Stomach (tissue), 8 donors: ENCODE measurements at regions not wholly inside any gene's neighbourhood (a gene's known extent, or its start where the extent isn't known, plus 50 kb on each side); places are given as distances from the start of the nearest gene placed in this dataset.
A peak's percentile ranks its signal among the peaks of the same experiment; 100 is the strongest.
"Not testable (repeated sequence)": the region's sequence is repeated elsewhere in the genome, so short reads cannot be mapped to it uniquely, and the experiment has no call there.

Experiments used
- DNase-seq, 2 donors: peaks; one replicate each; pipeline versions ENCODE4 v3.0.0 to v3.0.0-alpha.2; 2013 to 2019
- H3K27ac ChIP-seq, 5 donors: fragments of 200-600 bp in 4 of 5; sonication (generic) in 4 of 5; one replicate each; pipeline ENCODE4 v1.5.1; 2013 to 2019; ENCODE audit warnings: mild to moderate bottlenecking in 1 of 5, moderate library complexity in 1 of 5
- H3K27me3 ChIP-seq, 3 donors: fragments of 200-600 bp; sonication (generic); one replicate each; pipeline ENCODE4 v1.5.1; 2017 to 2019; ENCODE audit warnings: mixed run types in 1 of 3
- H3K36me3 ChIP-seq, 4 donors: fragments of 200-600 bp; sonication (generic); 1 replicate in 3 of 4; 2 replicates in 1 of 4; pipeline ENCODE4 v1.5.1; 2016 to 2019
- H3K4me1 ChIP-seq, 4 donors: fragments of 200-600 bp; sonication (generic); one replicate each; pipeline ENCODE4 v1.5.1; 2016 to 2019
- H3K4me3 ChIP-seq, 4 donors: fragments of 200-600 bp; sonication (generic) in 3 of 4; one replicate each; pipeline ENCODE4 v1.5.1; 2016 to 2019; ENCODE audit warnings: mild to moderate bottlenecking in 1 of 4
- H3K9me3 ChIP-seq, 4 donors: fragments of 200-600 bp; sonication (generic); one replicate each; pipeline ENCODE4 v1.5.1; 2016 to 2019
- EP300 ChIP-seq: sonication (generic); formaldehyde crosslinking; IDR thresholded peaks from one replicate; pipeline ENCODE4 v1.6.1; 2017; ENCODE audit warnings: antibody characterized with exemption
- POLR2A ChIP-seq, 4 donors: fragments of 450-650 bp; IDR thresholded peaks; one replicate each; pipeline ENCODE4 v1.6.1; 2016; ENCODE audit warnings: antibody characterized with exemption in 4 of 4, control low read depth in 2 of 4, mild to moderate bottlenecking in 1 of 4, moderate library complexity in 1 of 4
- POLR2AphosphoS5 ChIP-seq, 3 donors: sonication (generic); formaldehyde crosslinking; IDR thresholded peaks; one replicate each; pipeline ENCODE4 v1.6.1; 2016; ENCODE audit warnings: antibody characterized with exemption in 3 of 3
- WGBS, 5 donors: extraction: QIAGEN DNeasy Blood & Tissue Kit in 3 of 5; methylation state at CpG; one replicate each; pipeline versions ENCODE4 v1.1.5 to v1.1.7; 2013 to 2018; 5-methylcytosine and 5-hydroxymethylcytosine counted together
- intact Hi-C: fragments of 100-400 bp; cut with DNase I; formaldehyde crosslinking; loops from one replicate; pipeline ENCODE4 v1.15.1; 2023; ENCODE audit warnings: low total_unique reads
- TF ChIP-seq, protein P1 (sequence below), 7 experiments: fragments of 450-650 bp in 4 of 7; fragments of 200-600 bp in 3 of 7; sonication (generic) in 3 of 7; IDR thresholded peaks; one replicate each; pipeline ENCODE4 v1.5.1; 2016 to 2019; ENCODE audit warnings: antibody characterized with exemption in 7 of 7, control low read depth in 2 of 7, mild to moderate bottlenecking in 1 of 7
- donor health status: healthy with polysubstance abuse.
- donor health status: Bipolar disorder and iron deficiency.
- donor health status: healthy.

- peak overlapping the region in 1 of 5 donors; percentile 49 for H3K27ac ChIP-seq
- H3K27me3 ChIP-seq = peaks cover 0 to 5% (median 0%) of the 10 kb centered on the region in 3 donors
- no peak for DNase-seq
- peaks cover 14 to 46% (median 23%) of the 10 kb centered on the region in 4 donors for H3K4me1 ChIP-seq
- no peaks in the 10 kb centered on the region for H3K36me3 ChIP-seq
- intact Hi-C loops = loop anchor here (5.0 kb wide), 1 partner anchor 161 kb away; no protein-coding TSS in a partner anchor
- TF ChIP-seq, protein P1, sequence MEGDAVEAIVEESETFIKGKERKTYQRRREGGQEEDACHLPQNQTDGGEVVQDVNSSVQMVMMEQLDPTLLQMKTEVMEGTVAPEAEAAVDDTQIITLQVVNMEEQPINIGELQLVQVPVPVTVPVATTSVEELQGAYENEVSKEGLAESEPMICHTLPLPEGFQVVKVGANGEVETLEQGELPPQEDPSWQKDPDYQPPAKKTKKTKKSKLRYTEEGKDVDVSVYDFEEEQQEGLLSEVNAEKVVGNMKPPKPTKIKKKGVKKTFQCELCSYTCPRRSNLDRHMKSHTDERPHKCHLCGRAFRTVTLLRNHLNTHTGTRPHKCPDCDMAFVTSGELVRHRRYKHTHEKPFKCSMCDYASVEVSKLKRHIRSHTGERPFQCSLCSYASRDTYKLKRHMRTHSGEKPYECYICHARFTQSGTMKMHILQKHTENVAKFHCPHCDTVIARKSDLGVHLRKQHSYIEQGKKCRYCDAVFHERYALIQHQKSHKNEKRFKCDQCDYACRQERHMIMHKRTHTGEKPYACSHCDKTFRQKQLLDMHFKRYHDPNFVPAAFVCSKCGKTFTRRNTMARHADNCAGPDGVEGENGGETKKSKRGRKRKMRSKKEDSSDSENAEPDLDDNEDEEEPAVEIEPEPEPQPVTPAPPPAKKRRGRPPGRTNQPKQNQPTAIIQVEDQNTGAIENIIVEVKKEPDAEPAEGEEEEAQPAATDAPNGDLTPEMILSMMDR (IDR thresholded peaks at IDR 0.05) = no peak
- no peak for TF ChIP-seq EP300
- no peak for TF ChIP-seq POLR2A (IDR thresholded peaks at IDR 0.05)
- TF ChIP-seq POLR2AphosphoS5 (IDR thresholded peaks at IDR 0.05) = no peak
- no peak overlapping the region for H3K4me3 ChIP-seq
- 67 to 79% (median 73%) methylated on average over 5 of the region's 5 CpGs for WGBS, 5 donors
- no peaks in the 10 kb centered on the region for H3K9me3 ChIP-seq
Measured at GRCh38 chr21:41611441-41611840, 103.5 kb upstream of the TMPRSS2 start.

GRCh38 chr21:41610840-41611115 lies 102.8 kb upstream of the TMPRSS2 start:
- 77 to 87% (median 78%) methylated on average over 12 of the region's 12 CpGs for WGBS, 5 donors
- intact Hi-C loops = loop anchor here (5.0 kb wide), 1 partner anchor 162 kb away; no protein-coding TSS in a partner anchor
- H3K4me1 ChIP-seq = peaks cover 14 to 46% (median 26%) of the 10 kb centered on the region in 4 donors
- not testable (repeated sequence) for H3K9me3 ChIP-seq, H3K27ac ChIP-seq, DNase-seq, H3K27me3 ChIP-seq, H3K4me3 ChIP-seq, H3K36me3 ChIP-seq

- peaks cover 17 to 42% (median 29%) of the 10 kb centered on the region in 4 donors for H3K4me1 ChIP-seq
- intact Hi-C loops = loop anchor here (5.0 kb wide), 1 partner anchor 162 kb away; no protein-coding TSS in a partner anchor
- no peaks in the 10 kb centered on the region for H3K36me3 ChIP-seq
- peaks cover 0 to 5% (median 0%) of the 10 kb centered on the region in 3 donors for H3K27me3 ChIP-seq
- no peak overlapping the region for H3K4me3 ChIP-seq
- H3K9me3 ChIP-seq = no peaks in the 10 kb centered on the region
- H3K27ac ChIP-seq = no peak overlapping the region
- TF ChIP-seq POLR2A (IDR thresholded peaks at IDR 0.05) = no peak
- TF ChIP-seq, protein P1 (IDR thresholded peaks at IDR 0.05) = peak in 5 of 7 experiments; percentile 48 to 78 (median 73)
- WGBS, 5 donors = 60 to 67% (median 61%) methylated on average over 19 to 20 of the region's 20 CpGs
- DNase-seq = peak; percentile 78 to 89
Measured at GRCh38 chr21:41610042-41610839, 102.3 kb upstream of the TMPRSS2 start.

DNA sequence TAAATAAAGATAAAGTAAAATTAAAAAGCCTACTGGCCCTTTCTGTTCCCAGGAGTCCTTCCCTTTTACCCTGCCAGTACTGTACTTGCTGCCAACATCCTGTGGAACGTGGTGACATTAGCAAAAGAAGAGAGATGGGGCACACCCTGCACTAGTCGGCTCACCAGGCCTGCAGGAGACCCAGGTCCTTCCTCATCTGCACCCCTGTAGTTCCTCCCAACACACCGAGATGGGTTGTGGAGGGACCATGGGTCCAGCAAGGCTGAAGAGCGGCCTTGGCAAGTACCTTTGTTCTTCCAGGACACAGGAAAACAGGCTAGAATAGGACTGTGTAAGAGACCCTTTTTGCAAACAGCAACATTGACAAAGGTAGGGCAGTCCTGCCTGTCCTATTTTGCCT lies 98.7 kb upstream of the TMPRSS2 start:
- peaks cover 0 to under 1% (median 0%) of the 10 kb centered on the region in 3 donors for H3K27me3 ChIP-seq
- H3K9me3 ChIP-seq = no peaks in the 10 kb centered on the region
- H3K27ac ChIP-seq = peak overlapping the region; percentile 13 to 76 (median 59)
- WGBS, 5 donors = 46 to 60% (median 53%) methylated on average over 4 of the region's 4 CpGs
- no peak for DNase-seq
- TF ChIP-seq EP300 (no peak), POLR2A (IDR thresholded peaks at IDR 0.05) (no peak), POLR2AphosphoS5 (IDR thresholded peaks at IDR 0.05) (no peak)
- TF ChIP-seq, protein P1 (IDR thresholded peaks at IDR 0.05) = no peak
- no peak overlapping the region for H3K4me3 ChIP-seq
- intact Hi-C loops = no loop called here
- peaks cover 10 to 37% (median 30%) of the 10 kb centered on the region in 4 donors for H3K4me1 ChIP-seq
- H3K36me3 ChIP-seq = no peaks in the 10 kb centered on the region

DNA sequence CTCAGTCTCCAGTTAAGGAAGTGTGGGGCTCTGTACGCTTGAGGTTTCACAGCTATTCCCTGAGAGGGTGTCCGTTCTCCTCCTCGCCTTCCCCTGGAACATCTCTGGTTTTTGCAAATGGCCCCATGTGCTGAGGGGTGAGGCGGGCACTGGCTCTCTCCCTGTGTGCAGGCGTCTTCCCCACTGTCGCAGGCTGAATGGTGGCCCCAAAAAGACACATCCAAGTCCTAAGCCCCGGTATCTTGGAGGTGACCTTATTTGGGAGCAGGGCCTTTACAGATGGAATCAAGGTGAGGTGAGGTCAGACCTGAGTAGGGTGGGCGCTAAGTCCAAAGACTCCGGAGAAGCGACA lies 98.0 kb upstream of the TMPRSS2 start:
- Histone ChIP-seq H3K9me3 (no peaks in the 10 kb centered on the region), H3K27me3 (no peaks in the 10 kb centered on the region)
- DNase-seq = no peak

More for the DNA sequence above, 98.0 kb upstream of the TMPRSS2 start:
- H3K4me1 ChIP-seq = peaks cover 17 to 42% (median 36%) of the 10 kb centered on the region in 4 donors
- no peak overlapping the region for H3K4me3 ChIP-seq
- intact Hi-C loops = no loop called here
- 57 to 80% (median 70%) methylated on average over 7 to 10 of the region's 10 CpGs for WGBS, 5 donors
- TF ChIP-seq, protein P1 (IDR thresholded peaks at IDR 0.05) = no peak
- TF ChIP-seq POLR2AphosphoS5 (IDR thresholded peaks at IDR 0.05) = no peak
- TF ChIP-seq EP300 = no peak
- no peak for TF ChIP-seq POLR2A (IDR thresholded peaks at IDR 0.05)
- H3K36me3 ChIP-seq = no peaks in the 10 kb centered on the region
- peak overlapping the region; percentile 51 to 76 (median 59) for H3K27ac ChIP-seq
